K562 (cell line): ENCODE measurements at regions not wholly inside any gene's neighbourhood (a gene's known extent, or its start where the extent isn't known, plus 50 kb on each side); places are given as distances from the start of the nearest gene placed in this dataset.

Experiments used
- ATAC-seq: fragments of 200-7000 bp; cut with Tn5 transposase; 3 replicates; pipeline ENCODE4 v1.9.1; 2020; ENCODE audit warnings: moderate library complexity
- BruUV-seq: library from RNA; stranded (reverse); fragments of 400-500 nt; replicated peaks from 2 replicates; lab custom pipeline; 2021; lab: Mats Ljungman, UMichigan
- CTCF ChIA-PET: fragments of 300-600 bp; formaldehyde crosslinking; extraction: SDS; loops from one replicate; lab custom pipeline; 2021; ENCODE audit warnings: low intra/inter-chr PET ratio; lab: Yijun Ruan, JAX
- POLR2A ChIA-PET: fragments of 300-600, 350-650 bp; sonication (Branson Sonifier 250); formaldehyde crosslinking; extraction: SDS; loops from one replicate; lab custom pipeline; 2021; ENCODE audit warnings: antibody characterized with exemption, inconsistent platforms; lab: Yijun Ruan, JAX
- DNase-seq, 4 experiments: peaks; one replicate each; pipeline versions ENCODE4 v3.0.0 to v3.0.0-alpha.2; 2011 to 2018; ENCODE audit warnings: low spot score in 3 of 4, mixed read lengths in 3 of 4; ENCODE audit errors: extremely low read depth in 1 of 4
- FAIRE-seq: peaks from 2 replicates; lab custom pipeline; 2011; peaks lifted over from hg19 to GRCh38; lab: Jason Lieb, UNC
- H2AFZ ChIP-seq: 2 replicates; pipeline ENCODE4 v1.6.0; 2011; ENCODE audit warnings: low read depth, low read length, control low read depth, inconsistent platforms
- H3K27ac ChIP-seq: fragments of 200-600 bp; 3 replicates; pipeline ENCODE4 v1.8.0; 2011; ENCODE audit warnings: low read depth, mild to moderate bottlenecking, control low read depth, inconsistent platforms, low read length, moderate library complexity, mixed read lengths; ENCODE audit errors: extremely low read depth
- H3K27me3 ChIP-seq, 2 experiments: fragments of 300-600 bp in 1 of 2; 2 replicates in 1 of 2; 3 replicates in 1 of 2; pipeline versions ENCODE4 v1.6.0 to v1.8.0; 2011; ENCODE audit warnings: inconsistent platforms in 2 of 2, low read length in 2 of 2, mild to moderate bottlenecking in 1 of 2, mixed read lengths in 1 of 2, moderate library complexity in 1 of 2; ENCODE audit not compliant: control insufficient read depth in 2 of 2, insufficient read depth in 2 of 2
- H3K36me3 ChIP-seq: fragments of 300-600 bp; 3 replicates; pipeline ENCODE4 v1.8.0; 2011; ENCODE audit warnings: mild to moderate bottlenecking, low read length, inconsistent platforms; ENCODE audit not compliant: control insufficient read depth, insufficient read depth
- H3K4me1 ChIP-seq, 2 experiments: fragments of 200-600 bp in 1 of 2; replicated peaks in 1 of 2; 2 replicates in 1 of 2; 3 replicates in 1 of 2; pipeline versions ENCODE4 v1.5.1 to v1.8.0; 2011; ENCODE audit warnings: inconsistent platforms in 2 of 2, low read length in 2 of 2, mild to moderate bottlenecking in 1 of 2, mixed read lengths in 1 of 2, moderate library complexity in 1 of 2; ENCODE audit not compliant: control insufficient read depth in 2 of 2, insufficient read depth in 2 of 2
- H3K4me2 ChIP-seq: 2 replicates; pipeline ENCODE4 v1.6.1; 2011; ENCODE audit warnings: low read length, control low read depth, inconsistent platforms, mixed read lengths; ENCODE audit not compliant: insufficient read depth
- H3K4me3 ChIP-seq: fragments of 200-600 bp; sonication (generic), shearing (Covaris generic); 2 replicates; pipeline ENCODE4 v1.5.1; 2016; ENCODE audit warnings: control low read depth, inconsistent platforms
- H3K79me2 ChIP-seq: fragments of 200-600 bp; 3 replicates; pipeline ENCODE4 v1.8.0; 2011; ENCODE audit warnings: low read length, inconsistent platforms; ENCODE audit not compliant: control insufficient read depth, insufficient read depth
- H3K9ac ChIP-seq, 2 experiments: 2 replicates each; pipeline versions ENCODE4 v1.6.0 to v1.6.1; 2011; ENCODE audit warnings: low read depth in 2 of 2, low read length in 2 of 2, control low read depth in 1 of 2, inconsistent platforms in 1 of 2, mild to moderate bottlenecking in 1 of 2, mixed read lengths in 1 of 2; ENCODE audit not compliant: insufficient read depth in 1 of 2
- H3K9me1 ChIP-seq: one replicate; pipeline ENCODE4 v1.6.0; 2011; ENCODE audit warnings: inconsistent platforms, mild to moderate bottlenecking, low read length, moderate library complexity; ENCODE audit not compliant: control insufficient read depth, insufficient read depth
- H3K9me3 ChIP-seq: replicated peaks from 2 replicates; pipeline ENCODE4 v1.5.1; 2011; ENCODE audit warnings: low read depth, low read length, inconsistent platforms; ENCODE audit not compliant: control insufficient read depth, insufficient read depth
- H4K20me1 ChIP-seq: replicated peaks from 2 replicates; pipeline ENCODE4 v1.6.1; 2011; ENCODE audit warnings: low read length, inconsistent platforms, mixed read lengths; ENCODE audit not compliant: control insufficient read depth, insufficient read depth
- HNRNPL ChIP-seq: fragments of 200-400 bp; formaldehyde crosslinking; IDR thresholded peaks from 2 replicates; pipeline ENCODE4 v1.6.1; 2017; ENCODE audit warnings: low read depth, mild to moderate bottlenecking, low read length
- JUND ChIP-seq, 2 experiments: IDR thresholded peaks; 2 replicates in 1 of 2; 3 replicates in 1 of 2; pipeline ENCODE4 v1.6.1; 2011; ENCODE audit warnings: borderline replicate concordance in 2 of 2, low read depth in 2 of 2, low read length in 2 of 2, improper control_type of control experiment in 1 of 2, missing biosample characterization in 1 of 2, missing genetic modification characterization in 1 of 2, missing genetic modification reagents in 1 of 2
- NUFIP1 ChIP-seq: fragments of 450-650 bp; IDR thresholded peaks from 2 replicates; pipeline ENCODE4 v1.6.1; 2018; ENCODE audit not compliant: partially characterized antibody
- TAF1 ChIP-seq: IDR thresholded peaks from 2 replicates; pipeline ENCODE4 v1.6.1; 2011; ENCODE audit warnings: mild to moderate bottlenecking, low read length, moderate library complexity; ENCODE audit not compliant: insufficient read depth, control insufficient read depth, severe bottlenecking; ENCODE audit errors: extremely low read depth
- ZBTB12 ChIP-seq: fragments of 250-450 bp; sonication (Bioruptor Pico); IDR thresholded peaks from 2 replicates; pipeline ENCODE4 v1.4.0; 2020
- ZNF12 ChIP-seq: sonication (generic); formaldehyde crosslinking; IDR thresholded peaks from 2 replicates; pipeline ENCODE4 v1.4.0; 2020; ENCODE audit warnings: mild to moderate bottlenecking, missing genetic modification reagents
- ZNF124 ChIP-seq: sonication (generic); formaldehyde crosslinking; IDR thresholded peaks from 2 replicates; pipeline ENCODE4 v1.8.1; 2022; ENCODE audit warnings: missing genetic modification reagents
- ZNF274 ChIP-seq: IDR thresholded peaks from 2 replicates; pipeline ENCODE4 v1.6.1; 2011; ENCODE audit warnings: low read depth, mild to moderate bottlenecking, low read length, moderate library complexity, borderline replicate concordance
- ZNF324 ChIP-seq: fragments of 250-450 bp; sonication (Bioruptor Pico); IDR thresholded peaks from 2 replicates; pipeline ENCODE4 v1.4.0; 2020; ENCODE audit warnings: mild to moderate bottlenecking
- WGBS: fragments of 100-300 bp; shearing (Covaris generic); methylation state at CpG from one replicate; pipeline ENCODE4 v1.1.6; 2016; ENCODE audit warnings: low coverage, mixed read lengths; ENCODE audit not compliant: insufficient coverage; ENCODE audit errors: missing lambda C conversion rate; 5-methylcytosine and 5-hydroxymethylcytosine counted together
- in situ Hi-C: fragments of 300-500 bp; cut with MboI; formaldehyde crosslinking; loops from 4 replicates; pipeline ENCODE4 v1.15.0; 2018; ENCODE audit warnings: inconsistent platforms, mixed read lengths
- intact Hi-C: fragments of 100-400 bp; cut with micrococcal nuclease; formaldehyde crosslinking; loops from 2 replicates; pipeline ENCODE4 v1.14.2; 2022
- TF ChIP-seq, protein P1 (sequence below): fragments of 250-450 bp; sonication (Bioruptor Pico); IDR thresholded peaks from 2 replicates; pipeline ENCODE4 v1.5.0; 2020; ENCODE audit warnings: mild to moderate bottlenecking, borderline replicate concordance

GRCh38 chr5:117332341-117332740 is 757.7 kb upstream of the SEMA6A start:
- no peaks in the 10 kb centered on the region for H3K9me1 ChIP-seq
- WGBS: 0% methylated on average over 1 of the region's 1 CpG
- no peak overlapping the region for H3K9ac ChIP-seq
- TF ChIP-seq ZNF274: no peak
- TF ChIP-seq HNRNPL: no peak
- TF ChIP-seq ZBTB12 (CRISPR knock-in tag): no peak
- TF ChIP-seq, all 486 proteins: peak for 0
- intact Hi-C loops (no loop called here), in situ Hi-C loops (no loop called here)
- CTCF ChIA-PET: no interaction called here
- Histone ChIP-seq H3K27ac (no peak overlapping the region), H3K36me3 (no peaks in the 10 kb centered on the region), H3K79me2 (no peaks in the 10 kb centered on the region), H3K9me3 (0 out of 2 replicates have a peak, but pooled peaks cover 2% of the 10 kb centered on the region), H3K4me3 (no peak overlapping the region), H3K4me2 (no peak overlapping the region), H2AFZ (no peak overlapping the region), H3K27me3 (no peaks in the 10 kb centered on the region), H3K4me1 (no peaks in the 10 kb centered on the region), H4K20me1 (no peaks in the 10 kb centered on the region)
- ATAC-seq (no peak), DNase-seq (no peak), FAIRE-seq (no peak)
- POLR2A ChIA-PET: no interaction called here
- no TSS peak for BruUV-seq

- no peak for DNase-seq
- no peak overlapping the region for H3K4me2 ChIP-seq
- ChIA-PET CTCF (no interaction called here), POLR2A (no interaction called here)
- 0 out of 2 replicates have a peak, but pooled peaks cover 2% of the 10 kb centered on the region for H3K9me3 ChIP-seq
- in situ Hi-C loops: no loop called here
- no peaks in the 10 kb centered on the region for H3K9me1 ChIP-seq
- no peaks in the 10 kb centered on the region for H4K20me1 ChIP-seq
- intact Hi-C loops: no loop called here
- H3K36me3 ChIP-seq: no peaks in the 10 kb centered on the region
- H3K4me3 ChIP-seq: no peak overlapping the region
- no peak for TF ChIP-seq JUND (IDR thresholded peaks at IDR 0.05; ENCODE audit: borderline replicate concordance, low read depth, low read length)
- TF ChIP-seq JUND (tag; IDR thresholded peaks at IDR 0.05; ENCODE audit: borderline replicate concordance, low read depth, low read length): no peak
- no peak for TF ChIP-seq ZNF12 (CRISPR knock-in tag)
- TF ChIP-seq TAF1: no peak
- no peak for TF ChIP-seq ZNF324 (CRISPR knock-in tag)
- TF ChIP-seq, protein P1, sequence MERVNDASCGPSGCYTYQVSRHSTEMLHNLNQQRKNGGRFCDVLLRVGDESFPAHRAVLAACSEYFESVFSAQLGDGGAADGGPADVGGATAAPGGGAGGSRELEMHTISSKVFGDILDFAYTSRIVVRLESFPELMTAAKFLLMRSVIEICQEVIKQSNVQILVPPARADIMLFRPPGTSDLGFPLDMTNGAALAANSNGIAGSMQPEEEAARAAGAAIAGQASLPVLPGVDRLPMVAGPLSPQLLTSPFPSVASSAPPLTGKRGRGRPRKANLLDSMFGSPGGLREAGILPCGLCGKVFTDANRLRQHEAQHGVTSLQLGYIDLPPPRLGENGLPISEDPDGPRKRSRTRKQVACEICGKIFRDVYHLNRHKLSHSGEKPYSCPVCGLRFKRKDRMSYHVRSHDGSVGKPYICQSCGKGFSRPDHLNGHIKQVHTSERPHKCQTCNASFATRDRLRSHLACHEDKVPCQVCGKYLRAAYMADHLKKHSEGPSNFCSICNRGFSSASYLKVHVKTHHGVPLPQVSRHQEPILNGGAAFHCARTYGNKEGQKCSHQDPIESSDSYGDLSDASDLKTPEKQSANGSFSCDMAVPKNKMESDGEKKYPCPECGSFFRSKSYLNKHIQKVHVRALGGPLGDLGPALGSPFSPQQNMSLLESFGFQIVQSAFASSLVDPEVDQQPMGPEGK (CRISPR knock-in tag): no peak
- no peak for TF ChIP-seq NUFIP1
- no peak for TF ChIP-seq ZNF124 (CRISPR knock-in tag)
- no TSS peak for BruUV-seq
- no peak overlapping the region for H3K9ac ChIP-seq
- H3K79me2 ChIP-seq: no peaks in the 10 kb centered on the region
- no peak overlapping the region for H2AFZ ChIP-seq
- 0% methylated on average over 1 of the region's 1 CpG for WGBS
- H3K27me3 ChIP-seq: no peaks in the 10 kb centered on the region
- no peak for ATAC-seq
- no peaks in the 10 kb centered on the region for H3K4me1 ChIP-seq
- no peak for FAIRE-seq
- H3K27ac ChIP-seq: no peak overlapping the region
These were observed 752.9 kb upstream of the SEMA6A start for GRCh38 chr5:117327511-117327910.
